Body of pancreas (tissue), 4 donors: ENCODE measurements at regions not wholly inside any gene's neighbourhood (a gene's known extent, or its start where the extent isn't known, plus 50 kb on each side); places are given as distances from the start of the nearest gene placed in this dataset.

Experiments used
- ATAC-seq: fragments of 150-250 bp; one replicate; pipeline ENCODE4 v1.9.1; 2016
- DNase-seq, 4 donors: peaks; one replicate each; pipeline ENCODE4 v3.0.0-alpha.2; 2019
- H3K27ac ChIP-seq, 4 donors: fragments of 200-600 bp; sonication (generic); 1 replicate in 3 of 4; 2 replicates in 1 of 4; pipeline versions ENCODE4 v1.5.1 to v1.6.1; 2016 to 2019; ENCODE audit warnings: mild to moderate bottlenecking in 1 of 4, mixed read lengths in 1 of 4, moderate library complexity in 1 of 4
- H3K27me3 ChIP-seq, 2 donors: fragments of 200-600 bp; sonication (generic); one replicate each; pipeline ENCODE4 v1.6.0; 2016; ENCODE audit warnings: mild to moderate bottlenecking in 1 of 2
- H3K36me3 ChIP-seq, 2 donors: fragments of 200-600 bp; sonication (generic); replicated peaks in 1 of 2; 2 replicates each; pipeline ENCODE4 v1.5.1; 2016; ENCODE audit warnings: low read depth in 2 of 2; ENCODE audit not compliant: insufficient read depth in 1 of 2
- H3K4me1 ChIP-seq: fragments of 200-600 bp; sonication (generic); one replicate; pipeline ENCODE4 v1.6.0; 2016
- H3K4me3 ChIP-seq, 2 donors: fragments of 200-600 bp; sonication (generic); 1 replicate in 1 of 2; 2 replicates in 1 of 2; pipeline ENCODE4 v1.5.1; 2016 to 2019
- H3K9me3 ChIP-seq, 3 donors: fragments of 200-600 bp; sonication (generic); 1 replicate in 2 of 3; 2 replicates in 1 of 3; pipeline ENCODE4 v1.5.1; 2016
- CTCF ChIP-seq, 7 experiments: fragments of 450-650 bp in 4 of 7; fragments of 200-600 bp in 3 of 7; sonication (generic) in 3 of 7; IDR thresholded peaks; one replicate each; pipeline ENCODE4 v1.5.1; 2016 to 2019; ENCODE audit warnings: antibody characterized with exemption in 7 of 7
- POLR2A ChIP-seq, 3 donors: fragments of 450-650 bp; IDR thresholded peaks; one replicate each; pipeline ENCODE4 v1.6.1; 2016; ENCODE audit warnings: antibody characterized with exemption in 3 of 3, mild to moderate bottlenecking in 2 of 3
- WGBS, 2 donors: methylation state at CpG; one replicate each; pipeline ENCODE4 v1.1.5; 2017; 5-methylcytosine and 5-hydroxymethylcytosine counted together
- intact Hi-C: fragments of 100-400 bp; cut with DNase I; formaldehyde crosslinking; loops from one replicate; pipeline ENCODE4 v1.15.1; 2023

GRCh38 chr5:6843821-6844220 is 130.6 kb downstream of the TENT4A start:
- 68 to 75% methylated on average over 8 of the region's 8 CpGs for WGBS, 2 donors
- intact Hi-C loops, result no loop called here

GRCh38 chr5:6845856-6846255 is 132.6 kb downstream of the TENT4A start:
- H3K4me3 ChIP-seq, result no peak overlapping the region
- H3K36me3 ChIP-seq, result no peaks in the 10 kb centered on the region
- 89 to 92% methylated on average over 11 to 16 of the region's 17 CpGs for WGBS, 2 donors
- no peaks in the 10 kb centered on the region for H3K27me3 ChIP-seq
- no peak overlapping the region for H3K27ac ChIP-seq
- ATAC-seq (no peak), DNase-seq (no peak)
- TF ChIP-seq CTCF (IDR thresholded peaks at IDR 0.05) (no peak), POLR2A (IDR thresholded peaks at IDR 0.05) (no peak)
- no peaks in the 10 kb centered on the region for H3K4me1 ChIP-seq
- no peaks in the 10 kb centered on the region for H3K9me3 ChIP-seq
- intact Hi-C loops, result no loop called here

More at GRCh38 chr5:6843821-6844220, 130.6 kb downstream of the TENT4A start:
- Histone ChIP-seq H3K4me3 (no peak overlapping the region), H3K36me3 (no peaks in the 10 kb centered on the region), H3K27me3 (no peaks in the 10 kb centered on the region), H3K4me1 (no peaks in the 10 kb centered on the region), H3K9me3 (no peaks in the 10 kb centered on the region), H3K27ac (no peak overlapping the region)
- DNase-seq (no peak), ATAC-seq (no peak)
- TF ChIP-seq POLR2A (IDR thresholded peaks at IDR 0.05), result no peak
- TF ChIP-seq CTCF (IDR thresholded peaks at IDR 0.05), result no peak

GRCh38 chr5:6847870-6848269 is 134.6 kb downstream of the TENT4A start:
- H3K4me1 ChIP-seq, result no peaks in the 10 kb centered on the region
- no peaks in the 10 kb centered on the region for H3K27me3 ChIP-seq
- no peak overlapping the region for H3K27ac ChIP-seq
- peaks cover 0 to 5% (median 0%) of the 10 kb centered on the region in 3 donors for H3K9me3 ChIP-seq
- no peak for ATAC-seq
- WGBS, 2 donors, result 76 to 83% methylated on average over 6 of the region's 6 CpGs
- intact Hi-C loops, result no loop called here
- no peaks in the 10 kb centered on the region for H3K36me3 ChIP-seq
- no peak for DNase-seq
- no peak overlapping the region for H3K4me3 ChIP-seq
- TF ChIP-seq POLR2A (IDR thresholded peaks at IDR 0.05) (no peak), CTCF (IDR thresholded peaks at IDR 0.05) (no peak)

GRCh38 chr5:6849316-6850105 is 136.3 kb downstream of the TENT4A start:
- no peak for DNase-seq
- H3K4me1 ChIP-seq, result no peaks in the 10 kb centered on the region
- TF ChIP-seq CTCF (IDR thresholded peaks at IDR 0.05) (no peak), POLR2A (IDR thresholded peaks at IDR 0.05) (no peak)
- intact Hi-C loops, result no loop called here
- H3K27ac ChIP-seq, result no peak overlapping the region
- no peak for ATAC-seq
- H3K4me3 ChIP-seq, result no peak overlapping the region
- peaks cover 0 to 5% (median 0%) of the 10 kb centered on the region in 3 donors for H3K9me3 ChIP-seq
- H3K36me3 ChIP-seq, result no peaks in the 10 kb centered on the region
- WGBS, 2 donors, result 62 to 64% methylated on average over 8 of the region's 8 CpGs
- no peaks in the 10 kb centered on the region for H3K27me3 ChIP-seq

DNA sequence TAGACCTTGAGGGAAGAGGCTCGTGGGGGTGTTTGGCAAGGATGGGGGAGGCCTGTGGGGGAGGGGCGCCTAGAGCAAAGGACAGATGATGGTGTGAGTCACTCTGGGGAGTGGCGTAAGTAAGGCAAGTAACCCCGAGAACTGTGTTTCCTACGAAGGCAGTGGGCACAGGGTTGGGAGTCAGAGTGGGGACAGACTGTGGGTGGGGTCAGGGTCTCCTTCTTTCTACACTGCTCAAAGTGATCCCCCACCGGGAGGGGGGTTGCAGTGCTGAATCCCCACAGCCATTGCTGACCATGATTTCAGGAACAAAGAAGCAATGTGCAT is 136.8 kb downstream of the TENT4A start:
- WGBS, 2 donors, result 60 to 82% methylated on average over 6 of the region's 6 CpGs

More for the DNA sequence above, 136.8 kb downstream of the TENT4A start:
- no peak for TF ChIP-seq POLR2A (IDR thresholded peaks at IDR 0.05)
- no peak for TF ChIP-seq CTCF (IDR thresholded peaks at IDR 0.05)
- H3K4me3 ChIP-seq, result no peak overlapping the region
- H3K27me3 ChIP-seq, result no peaks in the 10 kb centered on the region
- peaks cover 0 to 5% (median 0%) of the 10 kb centered on the region in 3 donors for H3K9me3 ChIP-seq
- no peaks in the 10 kb centered on the region for H3K36me3 ChIP-seq
- DNase-seq (no peak), ATAC-seq (no peak)
- H3K27ac ChIP-seq, result no peak overlapping the region
- H3K4me1 ChIP-seq, result no peaks in the 10 kb centered on the region
- intact Hi-C loops, result no loop called here
